Hepatocyte (in vitro differentiated cells): ENCODE measurements at regions not wholly inside any gene's neighbourhood (a gene's known extent, or its start where the extent isn't known, plus 50 kb on each side); places are given as distances from the start of the nearest gene placed in this dataset.

Source experiments
- DNase-seq: peaks from one replicate; pipeline ENCODE4 v3.0.0-alpha.2; 2016; ENCODE audit warnings: low spot score
- H2AFZ ChIP-seq: fragments of 200-600 bp; sonication (generic); 2 replicates; pipeline ENCODE4 v1.6.0; 2016; ENCODE audit warnings: antibody characterized with exemption, mild to moderate bottlenecking
- H3K27ac ChIP-seq: fragments of 200-600 bp; sonication (generic); 2 replicates; pipeline ENCODE4 v1.5.1; 2016; ENCODE audit warnings: mild to moderate bottlenecking
- H3K27me3 ChIP-seq: fragments of 200-600 bp; sonication (generic); 2 replicates; pipeline ENCODE4 v1.6.1; 2016
- H3K36me3 ChIP-seq: fragments of 200-600 bp; sonication (generic); replicated peaks from 2 replicates; pipeline ENCODE4 v1.5.1; 2016; ENCODE audit warnings: low read depth; ENCODE audit not compliant: insufficient read depth
- H3K4me1 ChIP-seq: fragments of 200-600 bp; sonication (generic); 2 replicates; pipeline ENCODE4 v1.5.1; 2016; ENCODE audit warnings: mild to moderate bottlenecking, moderate library complexity; ENCODE audit not compliant: insufficient read depth
- H3K4me2 ChIP-seq: fragments of 200-600 bp; sonication (generic); 2 replicates; pipeline ENCODE4 v1.6.0; 2016
- H3K4me3 ChIP-seq: fragments of 200-600 bp; sonication (generic); 2 replicates; pipeline ENCODE4 v1.5.1; 2016; ENCODE audit warnings: mild to moderate bottlenecking
- H3K79me2 ChIP-seq: fragments of 200-600 bp; sonication (generic); 2 replicates; pipeline ENCODE4 v1.6.0; 2017; ENCODE audit warnings: mild to moderate bottlenecking
- H3K9me2 ChIP-seq: fragments of 200-600 bp; sonication (generic); replicated peaks from 2 replicates; pipeline ENCODE4 v1.6.0; 2017; ENCODE audit warnings: mild to moderate bottlenecking; ENCODE audit not compliant: insufficient read depth
- H3K9me3 ChIP-seq: fragments of 200-600 bp; sonication (generic); 2 replicates; pipeline ENCODE4 v1.5.1; 2016; ENCODE audit warnings: low read depth, mild to moderate bottlenecking
- H4K20me1 ChIP-seq: fragments of 200-600 bp; sonication (generic); 2 replicates; pipeline ENCODE4 v1.6.0; 2016; ENCODE audit warnings: mild to moderate bottlenecking; ENCODE audit not compliant: insufficient read depth, poor library complexity, severe bottlenecking
- EZH2 ChIP-seq: fragments of 200-600 bp; sonication (generic); IDR thresholded peaks from 2 replicates; pipeline ENCODE4 v1.6.1; 2016; ENCODE audit warnings: antibody characterized with exemption, mild to moderate bottlenecking, borderline replicate concordance
- EZH2phosphoT487 ChIP-seq: fragments of 200-600 bp; sonication (generic); IDR thresholded peaks from one replicate; pipeline ENCODE4 v1.6.1; 2018; ENCODE audit warnings: antibody characterized with exemption, mild to moderate bottlenecking, low read depth, moderate library complexity; ENCODE audit not compliant: unreplicated experiment, severe bottlenecking
- WGBS: methylation state at CpG from one replicate; pipeline ENCODE4 v1.1.6; 2016; ENCODE audit warnings: low lambda C conversion rate; ENCODE audit errors: missing lambda C conversion rate; 5-methylcytosine and 5-hydroxymethylcytosine counted together
- TF ChIP-seq, protein P1 (sequence below): fragments of 200-600 bp; sonication (generic); IDR thresholded peaks from 2 replicates; pipeline ENCODE4 v1.5.1; 2016; ENCODE audit warnings: antibody characterized with exemption, mild to moderate bottlenecking; ENCODE audit not compliant: poor library complexity

DNA sequence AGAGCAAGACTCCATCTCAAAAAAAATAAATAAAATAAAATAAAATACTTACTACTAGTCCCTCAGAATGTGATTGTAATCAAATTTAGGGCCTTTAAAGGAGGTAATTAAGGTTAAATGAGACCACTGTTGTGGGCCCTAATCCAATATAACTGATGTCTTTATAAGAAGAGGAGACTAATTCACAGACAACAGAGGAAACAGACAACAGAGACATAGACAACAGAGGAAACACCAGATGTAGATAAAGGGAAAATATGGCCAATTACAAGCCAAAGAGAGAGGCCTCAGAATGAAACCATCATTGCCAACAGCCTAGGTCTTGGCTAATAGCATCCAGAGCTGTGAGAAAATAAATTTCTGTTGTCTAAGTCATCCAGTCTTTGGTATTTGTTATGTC, 669.0 kb upstream of the FOXG1 start:
- Histone ChIP-seq H3K4me2 (no peak overlapping the region), H2AFZ (no peak overlapping the region), H3K9me3 (no peaks in the 10 kb centered on the region), H3K36me3 (no peaks in the 10 kb centered on the region), H3K4me3 (no peak overlapping the region), H4K20me1 (no peaks in the 10 kb centered on the region), H3K4me1 (no peaks in the 10 kb centered on the region), H3K27me3 (no peaks in the 10 kb centered on the region), H3K9me2 (no peaks in the 10 kb centered on the region), H3K27ac (no peak overlapping the region), H3K79me2 (no peaks in the 10 kb centered on the region)
- TF ChIP-seq, protein P1, sequence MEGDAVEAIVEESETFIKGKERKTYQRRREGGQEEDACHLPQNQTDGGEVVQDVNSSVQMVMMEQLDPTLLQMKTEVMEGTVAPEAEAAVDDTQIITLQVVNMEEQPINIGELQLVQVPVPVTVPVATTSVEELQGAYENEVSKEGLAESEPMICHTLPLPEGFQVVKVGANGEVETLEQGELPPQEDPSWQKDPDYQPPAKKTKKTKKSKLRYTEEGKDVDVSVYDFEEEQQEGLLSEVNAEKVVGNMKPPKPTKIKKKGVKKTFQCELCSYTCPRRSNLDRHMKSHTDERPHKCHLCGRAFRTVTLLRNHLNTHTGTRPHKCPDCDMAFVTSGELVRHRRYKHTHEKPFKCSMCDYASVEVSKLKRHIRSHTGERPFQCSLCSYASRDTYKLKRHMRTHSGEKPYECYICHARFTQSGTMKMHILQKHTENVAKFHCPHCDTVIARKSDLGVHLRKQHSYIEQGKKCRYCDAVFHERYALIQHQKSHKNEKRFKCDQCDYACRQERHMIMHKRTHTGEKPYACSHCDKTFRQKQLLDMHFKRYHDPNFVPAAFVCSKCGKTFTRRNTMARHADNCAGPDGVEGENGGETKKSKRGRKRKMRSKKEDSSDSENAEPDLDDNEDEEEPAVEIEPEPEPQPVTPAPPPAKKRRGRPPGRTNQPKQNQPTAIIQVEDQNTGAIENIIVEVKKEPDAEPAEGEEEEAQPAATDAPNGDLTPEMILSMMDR = no peak
- TF ChIP-seq EZH2 = no peak
- no peak for TF ChIP-seq EZH2phosphoT487
- DNase-seq = no peak

DNA sequence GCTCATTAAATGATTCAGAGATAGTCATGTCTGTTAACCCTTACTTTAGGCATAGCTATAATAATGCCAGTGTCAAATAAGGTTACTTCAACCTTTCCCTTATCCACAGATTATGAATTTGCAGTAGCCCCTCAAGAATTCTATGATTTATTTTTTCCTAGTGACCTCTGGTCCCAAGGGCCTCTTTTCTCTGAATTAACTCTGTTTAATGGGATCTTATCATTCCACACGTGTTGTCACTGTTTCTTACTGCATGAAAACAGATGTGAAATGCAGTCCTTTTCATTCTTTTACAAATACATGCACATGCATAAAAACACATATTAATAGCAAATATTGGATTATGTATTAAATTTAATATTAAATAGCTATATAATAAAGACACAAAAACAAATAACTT, 667.7 kb upstream of the FOXG1 start:
- Histone ChIP-seq H3K4me2 (no peak overlapping the region), H3K27me3 (no peaks in the 10 kb centered on the region), H3K27ac (no peak overlapping the region), H3K4me3 (no peak overlapping the region), H3K4me1 (no peaks in the 10 kb centered on the region), H3K36me3 (no peaks in the 10 kb centered on the region), H2AFZ (no peak overlapping the region), H3K9me2 (no peaks in the 10 kb centered on the region), H3K79me2 (no peaks in the 10 kb centered on the region), H3K9me3 (no peaks in the 10 kb centered on the region), H4K20me1 (no peaks in the 10 kb centered on the region)
- TF ChIP-seq EZH2phosphoT487 (no peak), EZH2 (no peak)
- TF ChIP-seq, protein P1 = no peak
- 73% methylated on average over 1 of the region's 1 CpG for WGBS
- no peak for DNase-seq

DNA sequence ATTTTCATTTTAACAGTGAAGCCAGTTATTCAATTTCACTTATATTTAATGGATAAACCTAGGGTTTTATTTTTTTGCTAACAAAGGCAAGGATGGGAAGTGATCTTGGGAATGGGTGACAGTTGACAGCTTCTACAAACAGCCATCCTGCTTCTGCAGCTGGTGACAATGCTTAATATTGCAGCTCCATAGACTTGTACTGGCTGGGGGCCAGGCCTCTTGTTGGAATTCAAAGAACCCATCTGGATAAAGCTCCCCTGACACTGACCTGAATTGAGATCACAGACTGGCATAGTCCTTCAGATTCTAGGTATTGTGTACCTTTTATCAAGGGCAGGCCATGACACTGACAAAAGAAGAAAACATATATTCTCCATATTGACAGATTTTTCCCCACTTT, 664.6 kb upstream of the FOXG1 start:
- H2AFZ ChIP-seq = no peak overlapping the region
- no peaks in the 10 kb centered on the region for H3K9me3 ChIP-seq
- H3K27me3 ChIP-seq = no peaks in the 10 kb centered on the region
- TF ChIP-seq EZH2 (no peak), EZH2phosphoT487 (no peak)
- TF ChIP-seq, protein P1 = no peak
- no peaks in the 10 kb centered on the region for H3K4me1 ChIP-seq
- no peak overlapping the region for H3K27ac ChIP-seq
- no peaks in the 10 kb centered on the region for H3K36me3 ChIP-seq
- no peaks in the 10 kb centered on the region for H3K79me2 ChIP-seq
- no peak overlapping the region for H3K4me2 ChIP-seq
- DNase-seq = no peak
- no peak overlapping the region for H3K4me3 ChIP-seq
- no peaks in the 10 kb centered on the region for H3K9me2 ChIP-seq
- no peaks in the 10 kb centered on the region for H4K20me1 ChIP-seq

DNA sequence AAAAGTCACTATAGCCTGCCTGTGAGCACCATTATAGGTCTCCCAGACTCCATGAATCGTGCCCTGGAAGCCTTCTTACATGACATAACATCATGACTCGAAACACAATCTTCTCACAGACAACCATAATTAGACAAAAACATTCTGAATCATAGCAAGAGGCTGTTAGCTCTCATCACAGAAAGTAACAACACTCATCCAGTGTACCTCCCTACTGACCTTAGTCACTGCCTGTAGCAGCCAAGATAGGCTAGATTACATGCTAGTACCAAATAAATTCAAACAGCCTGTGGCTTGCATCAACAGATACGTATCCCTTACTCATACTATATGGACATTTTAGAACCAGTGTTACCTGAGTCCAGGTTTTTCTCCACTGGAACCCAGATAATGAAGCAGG, 663.8 kb upstream of the FOXG1 start:
- H3K36me3 ChIP-seq = no peaks in the 10 kb centered on the region
- H2AFZ ChIP-seq = no peak overlapping the region
- H3K9me3 ChIP-seq = no peaks in the 10 kb centered on the region
- no peak for DNase-seq
- H3K9me2 ChIP-seq = no peaks in the 10 kb centered on the region
- no peaks in the 10 kb centered on the region for H3K79me2 ChIP-seq
- no peak overlapping the region for H3K4me2 ChIP-seq
- no peak overlapping the region for H3K27ac ChIP-seq
- H3K27me3 ChIP-seq = no peaks in the 10 kb centered on the region
- H3K4me1 ChIP-seq = no peaks in the 10 kb centered on the region
- H4K20me1 ChIP-seq = no peaks in the 10 kb centered on the region
- TF ChIP-seq EZH2phosphoT487 (no peak), EZH2 (no peak)
- TF ChIP-seq, protein P1 = no peak
- 72% methylated on average over 3 of the region's 3 CpGs for WGBS
- no peak overlapping the region for H3K4me3 ChIP-seq
